Stimulated activated CD4-positive, alpha-beta T cell treated with anti-CD3 and anti-CD28 coated beads, Interleukin-1b, Interleukin-23, amount 100 ng/mL, for 24 hours (primary cell): ENCODE measurements at regions not wholly inside any gene's neighbourhood (a gene's known extent, or its start where the extent isn't known, plus 50 kb on each side); places are given as distances from the start of the nearest gene placed in this dataset.

Experiments
- DNase-seq, 4 experiments: peaks; one replicate each; pipeline ENCODE4 v3.0.0-alpha.2; 2020; ENCODE audit warnings: low read depth in 4 of 4, low spot score in 1 of 4

DNA sequence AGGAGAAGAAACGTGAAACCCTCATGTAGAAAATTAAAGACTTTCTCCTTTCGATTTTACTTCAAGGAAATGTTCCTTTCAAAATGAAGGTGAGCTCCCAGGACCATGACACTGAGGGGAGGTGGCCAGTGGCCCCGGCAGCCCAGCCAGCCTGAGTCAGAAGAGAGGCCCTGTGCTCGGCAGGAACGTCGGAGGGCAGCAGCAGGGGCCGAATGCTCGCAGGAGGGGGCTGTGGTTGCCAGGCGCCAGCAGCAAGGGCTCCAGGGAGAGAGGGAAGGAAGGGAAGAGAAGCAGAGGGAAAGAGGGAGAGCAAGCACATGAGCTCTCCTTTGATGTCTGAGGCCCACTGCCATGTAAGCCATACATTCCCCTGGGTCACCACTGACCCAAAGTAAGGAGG, 73.3 kb upstream of the ACKR3 start:
- DNase-seq: no peak

DNA sequence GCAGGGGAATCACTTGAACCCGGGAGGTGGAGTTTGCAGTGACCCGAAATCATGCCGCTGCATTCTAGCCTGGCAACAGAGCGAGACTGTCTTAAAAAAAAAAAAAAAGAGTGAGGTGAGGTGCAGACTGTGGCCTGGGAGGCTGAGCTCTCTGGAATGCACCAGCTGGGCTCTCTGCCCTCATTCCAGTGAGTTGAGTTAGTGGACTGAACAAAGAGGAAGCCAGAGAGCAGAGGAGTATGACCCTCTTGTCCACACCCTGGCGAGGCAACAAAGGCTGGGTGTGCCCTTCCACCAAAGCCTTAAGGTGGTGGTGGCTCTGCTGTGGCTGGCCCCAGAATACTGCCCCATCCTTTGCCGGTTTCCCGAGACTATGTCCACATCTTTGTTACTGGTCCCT, 71.3 kb upstream of the ACKR3 start:
- no peak for DNase-seq

DNA sequence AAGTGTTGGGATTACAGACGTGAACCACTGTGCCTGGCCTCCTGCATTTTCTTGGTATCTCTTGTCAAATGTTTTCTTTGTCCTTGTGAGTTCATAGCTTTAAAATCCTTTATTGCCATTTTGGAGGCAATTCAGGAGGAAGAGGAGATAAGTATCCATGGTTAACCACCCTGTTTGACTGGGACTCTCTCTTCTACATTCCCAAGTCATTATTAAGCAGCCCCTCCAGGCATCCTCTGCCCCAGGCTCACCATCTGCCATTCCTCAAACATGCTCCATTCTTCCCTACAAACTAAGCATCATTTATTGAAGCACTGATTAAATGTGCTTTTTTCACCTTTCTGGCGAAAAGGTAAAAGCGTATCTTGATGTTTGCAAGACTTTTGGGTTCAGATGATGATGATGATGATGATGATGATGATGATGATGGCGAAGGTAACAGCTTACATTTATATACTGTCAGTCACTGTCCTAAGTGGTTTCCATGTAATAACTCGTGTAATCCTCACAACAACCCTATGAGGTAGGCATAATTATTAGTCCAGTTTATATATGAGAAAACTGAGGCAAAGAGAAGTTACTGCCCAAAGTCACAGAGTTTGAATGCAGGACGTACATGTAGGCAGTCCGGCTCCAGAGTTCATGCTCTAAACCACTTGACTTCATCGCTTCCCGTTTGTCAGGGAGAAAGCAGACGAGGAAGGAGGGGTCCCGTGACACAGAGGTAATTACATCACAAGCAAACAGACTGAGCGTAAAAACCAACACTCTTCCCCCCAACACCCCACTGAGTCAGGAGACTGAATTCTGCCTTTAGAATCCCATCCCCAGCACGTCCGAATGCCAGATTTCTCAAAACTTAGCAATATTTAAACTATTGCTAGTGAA, 69.7 kb upstream of the ACKR3 start:
- DNase-seq: no peak

DNA sequence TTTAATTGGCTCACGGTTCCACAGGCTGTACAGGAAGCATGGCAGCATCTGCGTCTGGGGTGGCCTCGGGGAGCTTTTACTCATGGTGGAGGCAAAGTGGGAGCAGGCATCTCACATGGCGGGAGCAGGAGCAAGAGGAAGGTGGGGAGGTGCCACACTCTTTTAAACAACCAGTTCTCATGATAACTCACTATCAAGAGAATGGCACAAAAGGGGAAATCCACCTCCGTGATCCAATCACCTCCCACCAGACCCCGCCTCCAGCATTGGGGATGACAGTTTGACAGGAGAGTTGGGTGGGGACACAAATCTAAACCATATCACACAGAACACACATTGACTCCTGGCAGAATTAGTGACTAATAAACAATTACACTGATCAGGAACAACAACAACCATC, 68.6 kb upstream of the ACKR3 start:
- DNase-seq: no peak

DNA sequence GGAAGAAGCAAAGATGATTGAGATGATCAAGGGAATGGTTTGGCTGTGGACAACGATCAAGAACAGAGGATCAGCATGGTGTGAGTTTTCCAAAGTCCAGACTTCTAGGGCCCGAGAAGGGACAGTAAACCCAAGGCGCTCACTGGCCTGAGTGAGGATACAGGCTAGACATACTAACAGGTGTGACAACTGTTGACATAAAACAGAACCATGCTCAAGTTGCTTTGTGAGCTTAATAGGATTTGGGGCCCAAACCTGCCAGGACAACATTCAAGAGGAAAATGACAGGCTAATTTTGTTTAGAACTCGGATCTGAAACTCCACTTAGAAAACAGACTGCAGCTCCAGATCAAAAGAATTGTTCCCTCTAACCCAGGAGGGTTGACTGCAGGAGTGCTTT, 68.1 kb upstream of the ACKR3 start:
- no peak for DNase-seq

DNA sequence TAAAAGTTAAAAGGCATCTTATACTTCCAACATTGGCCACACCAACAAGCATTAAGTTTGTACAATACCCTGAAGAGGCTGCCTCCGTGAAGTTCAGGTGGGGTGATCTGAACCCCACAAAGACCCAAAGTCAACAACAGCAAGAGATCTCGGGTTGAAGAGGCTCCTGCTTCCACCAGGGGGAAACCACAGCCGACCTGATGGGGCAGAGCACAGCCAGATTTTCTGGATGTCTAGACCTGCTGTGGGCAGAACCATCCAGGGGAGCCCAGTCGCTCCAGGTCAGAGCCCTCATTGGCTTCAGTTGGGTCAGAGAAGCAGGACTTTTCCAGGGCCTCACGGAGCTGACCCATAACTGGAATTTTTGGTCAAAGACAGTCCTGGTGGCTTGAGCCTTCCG, 66.5 kb upstream of the ACKR3 start:
- no peak for DNase-seq

DNA sequence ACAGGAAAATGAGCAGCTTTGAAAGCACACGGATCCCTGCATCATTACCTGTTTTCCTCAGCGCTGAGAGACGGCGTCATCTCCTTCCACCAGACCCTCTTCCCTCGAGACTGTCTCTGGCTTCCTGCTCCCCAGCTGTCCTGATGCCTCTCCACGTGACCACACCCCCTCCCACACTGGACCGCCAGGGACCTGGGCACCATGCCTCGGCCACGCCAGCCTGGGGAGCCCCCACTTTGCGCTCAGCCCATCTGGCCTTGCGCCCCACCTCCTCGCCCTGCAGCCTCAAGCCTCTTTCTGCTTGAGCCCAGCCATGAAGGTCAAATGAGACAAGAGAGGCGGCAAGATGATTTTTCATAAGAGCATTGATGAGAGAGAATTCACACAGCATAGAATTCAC, 66.0 kb upstream of the ACKR3 start:
- no peak for DNase-seq

DNA sequence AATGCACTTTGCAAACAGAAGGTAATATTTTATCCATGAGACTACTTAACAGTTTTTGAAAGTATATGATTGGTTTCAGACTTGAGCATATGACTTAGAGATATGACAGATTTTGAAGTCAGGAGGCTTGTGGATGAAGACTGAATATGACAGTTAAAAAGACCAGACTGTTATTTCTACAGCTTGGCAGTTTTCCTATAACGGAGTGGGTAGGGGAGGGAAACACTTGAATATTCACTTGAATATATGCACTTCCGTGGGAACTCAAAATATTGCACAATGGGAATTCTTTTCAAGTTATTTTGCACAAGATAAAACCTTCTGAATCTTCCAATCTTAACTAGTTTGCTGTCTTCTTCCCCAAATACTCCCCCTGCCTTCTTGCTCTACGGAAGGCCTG, 64.6 kb upstream of the ACKR3 start:
- no peak for DNase-seq

DNA sequence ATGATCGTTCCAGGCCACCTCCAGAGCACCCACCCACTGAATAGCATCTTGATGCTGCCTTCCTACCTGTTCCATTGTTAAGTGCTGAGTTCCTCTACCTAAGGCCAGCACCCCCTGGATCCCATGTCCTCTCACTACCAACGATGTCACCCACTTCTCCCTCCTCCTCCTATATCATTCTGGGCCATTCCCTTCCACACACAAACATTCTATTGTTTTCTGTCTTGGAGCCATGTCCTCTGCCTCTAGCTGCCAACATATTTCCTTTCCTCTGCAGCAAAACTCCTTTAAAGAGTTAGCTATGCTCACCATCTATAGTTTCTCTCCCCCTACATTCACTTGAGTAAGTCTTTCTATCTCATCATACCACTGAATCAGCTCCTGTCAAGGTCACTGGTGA, 64.0 kb upstream of the ACKR3 start:
- DNase-seq: no peak

DNA sequence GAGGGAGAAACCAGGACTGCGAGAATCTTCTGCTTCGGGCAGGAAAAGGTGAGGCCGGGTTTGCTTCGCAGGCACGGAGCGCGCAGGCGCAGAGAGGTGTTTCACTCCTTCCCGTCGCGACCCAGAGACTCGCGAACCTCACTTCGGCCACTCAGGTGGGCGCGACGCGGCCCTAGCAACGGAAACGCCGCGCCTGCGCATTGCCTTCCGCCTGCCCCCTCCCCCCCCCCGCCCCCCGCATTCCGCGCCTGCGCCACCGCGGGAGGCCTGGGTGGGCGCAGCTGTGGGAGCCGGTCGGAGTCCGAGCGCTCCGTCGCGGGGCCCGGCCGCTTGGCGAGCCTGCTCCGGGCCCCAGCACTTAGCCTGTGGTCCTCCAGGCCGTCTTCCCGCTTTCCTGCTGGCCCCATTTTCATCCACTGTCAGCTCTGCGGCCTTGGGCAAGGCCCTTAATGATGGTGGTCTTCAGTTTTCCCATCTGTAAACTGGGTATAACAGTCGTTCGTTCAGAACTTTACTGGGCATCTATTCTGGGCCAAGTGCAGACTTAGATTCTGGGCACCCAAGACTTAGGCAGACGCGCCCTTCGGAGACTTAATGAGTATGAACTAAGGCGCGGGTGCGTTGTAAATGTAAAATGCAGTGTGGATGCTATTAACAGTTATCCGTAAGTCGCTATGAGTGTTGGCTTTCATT, 62.1 kb upstream of the ACKR3 start:
- DNase-seq: peak in 3 of 4 experiments; percentile 22 to 27 (median 24)

DNA sequence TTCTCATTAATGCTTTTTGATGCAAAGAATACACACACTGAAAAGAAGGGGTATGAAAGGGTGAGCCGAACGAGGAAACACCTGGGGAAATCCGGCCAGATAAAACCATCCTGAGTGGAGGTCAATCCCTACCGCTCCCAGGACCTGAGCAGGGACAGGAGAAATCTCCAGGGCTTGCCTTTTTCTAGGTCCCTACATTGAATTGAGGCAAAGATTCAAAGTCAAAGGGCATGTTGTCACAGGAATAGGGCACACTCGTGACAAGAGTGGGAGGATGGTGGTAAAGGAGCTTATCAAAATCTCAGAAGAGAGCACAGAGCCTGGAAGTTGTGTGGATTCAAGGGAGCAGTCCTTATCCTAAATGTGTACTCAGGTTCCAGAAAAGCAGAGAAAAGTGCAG, 61.2 kb upstream of the ACKR3 start:
- DNase-seq: no peak

DNA sequence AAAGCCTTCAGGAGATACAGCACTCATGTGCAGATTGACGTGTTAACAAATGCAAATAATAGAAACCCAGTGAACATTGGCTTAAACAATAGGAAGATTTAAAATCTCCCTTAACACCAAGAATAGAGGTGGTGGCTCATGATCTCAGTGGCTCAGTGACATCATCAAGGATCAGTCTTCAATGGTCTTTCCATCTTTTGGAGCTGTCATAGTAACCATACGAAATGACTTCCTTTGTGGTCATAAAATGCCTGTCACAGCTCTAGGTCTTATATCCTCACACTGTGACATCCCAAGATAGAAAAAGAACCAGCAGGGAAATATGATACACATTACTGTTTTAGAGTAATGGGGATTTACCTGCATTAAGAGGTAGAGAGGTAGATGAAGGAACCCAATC, 59.6 kb upstream of the ACKR3 start:
- DNase-seq: no peak

DNA sequence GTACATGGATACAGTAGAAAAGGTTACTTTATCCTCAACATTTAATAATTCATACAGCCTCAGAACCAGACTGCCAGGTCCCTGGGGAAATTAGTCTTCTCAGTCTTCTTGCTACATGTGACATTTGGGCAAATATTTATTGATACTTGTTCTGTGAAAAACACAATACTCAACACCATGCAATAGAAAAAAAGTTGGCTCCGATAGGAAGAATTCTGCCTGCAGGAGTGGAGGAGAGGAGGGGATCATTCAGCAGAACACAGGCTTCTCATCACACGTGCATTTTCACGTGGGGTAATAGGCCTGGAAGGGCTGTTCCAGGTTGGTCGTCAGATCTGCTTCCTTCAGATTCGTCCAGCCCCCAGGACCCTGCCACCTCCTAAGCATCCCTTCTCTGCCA, 58.4 kb upstream of the ACKR3 start:
- no peak for DNase-seq

DNA sequence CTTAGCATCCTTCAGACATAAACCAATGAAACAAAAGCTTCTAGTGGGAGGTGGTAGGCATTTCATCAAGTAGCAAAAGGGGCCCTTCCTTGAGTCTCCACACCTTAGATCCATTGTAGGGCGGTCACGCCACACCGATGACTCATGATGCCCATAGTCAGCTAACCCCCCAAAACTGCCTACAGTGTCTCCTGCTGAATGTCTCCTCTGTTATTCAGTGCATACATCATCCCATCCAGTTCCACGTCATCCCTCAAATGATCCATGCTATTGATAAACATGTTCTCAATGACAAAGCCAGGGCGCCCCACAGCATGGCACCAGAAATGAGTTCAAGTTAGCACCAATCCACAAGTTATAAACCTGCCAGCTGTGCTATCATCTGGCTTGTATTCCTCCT, 57.4 kb upstream of the ACKR3 start:
- no peak for DNase-seq

DNA sequence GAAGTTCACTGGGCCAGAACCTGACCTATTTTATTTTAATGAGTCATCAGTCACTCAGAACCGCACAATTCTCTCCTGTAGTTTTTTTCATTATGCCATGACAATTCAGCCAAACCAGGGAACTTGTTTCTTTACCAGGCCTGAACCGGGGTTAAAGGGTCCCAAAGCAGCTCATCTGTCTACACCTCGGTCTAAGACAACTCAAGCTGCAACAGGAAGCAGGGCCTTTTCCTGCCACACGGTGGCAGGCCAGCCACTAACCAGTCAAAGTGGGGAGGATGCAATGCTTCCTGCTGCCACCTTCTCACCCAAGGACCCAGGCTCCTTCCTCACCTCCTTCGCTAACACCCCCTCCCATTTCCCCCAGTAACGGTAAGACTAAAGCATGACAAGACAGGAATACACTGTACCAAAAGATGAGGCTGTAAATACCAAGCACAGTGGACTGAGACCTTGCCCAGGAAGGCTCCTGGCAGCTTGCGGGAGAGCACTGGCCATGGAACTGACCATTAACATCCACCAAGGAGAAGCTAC, 56.7 kb upstream of the ACKR3 start:
- DNase-seq: peak in 3 of 4 experiments; percentile 33 to 49 (median 39)

DNA sequence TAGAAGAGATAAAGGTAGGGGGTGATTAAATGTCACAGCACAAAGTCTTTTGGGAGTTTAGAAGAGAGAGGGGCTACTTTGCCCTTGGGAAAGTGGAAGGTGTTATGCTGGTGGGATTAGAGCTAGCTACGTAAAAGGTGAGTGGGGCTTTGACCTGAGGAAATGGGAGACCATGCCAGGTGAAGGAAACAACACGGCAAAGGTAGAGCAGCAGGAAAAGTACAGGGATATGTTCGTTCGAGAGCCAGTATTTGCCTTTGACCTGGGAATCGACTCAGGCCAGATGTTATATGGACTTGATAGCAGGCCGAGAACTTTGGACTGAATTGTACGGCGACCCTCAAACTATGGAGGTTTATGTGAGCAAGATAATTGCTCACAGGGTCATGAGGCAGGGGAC, 55.7 kb upstream of the ACKR3 start:
- DNase-seq: no peak

DNA sequence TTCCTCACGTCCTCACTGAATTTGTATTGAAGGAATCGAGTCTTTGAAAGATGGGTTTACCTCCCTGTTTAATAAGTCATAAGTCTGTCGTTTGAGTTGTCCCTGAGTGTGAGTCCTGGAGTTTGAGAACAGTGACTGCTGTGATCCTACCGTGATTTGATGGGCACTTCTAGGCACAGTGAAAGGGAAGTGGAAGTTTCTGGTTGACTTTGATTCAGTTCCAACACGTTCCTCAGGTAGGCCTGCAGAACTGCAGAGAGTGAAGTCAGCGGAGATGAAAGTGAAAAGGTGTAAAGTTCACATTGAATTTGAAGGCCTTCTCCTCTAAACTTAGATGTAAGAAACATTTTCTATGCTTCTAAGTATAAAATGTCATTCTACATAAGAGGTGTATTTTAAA, 52.9 kb upstream of the ACKR3 start:
- DNase-seq: no peak

DNA sequence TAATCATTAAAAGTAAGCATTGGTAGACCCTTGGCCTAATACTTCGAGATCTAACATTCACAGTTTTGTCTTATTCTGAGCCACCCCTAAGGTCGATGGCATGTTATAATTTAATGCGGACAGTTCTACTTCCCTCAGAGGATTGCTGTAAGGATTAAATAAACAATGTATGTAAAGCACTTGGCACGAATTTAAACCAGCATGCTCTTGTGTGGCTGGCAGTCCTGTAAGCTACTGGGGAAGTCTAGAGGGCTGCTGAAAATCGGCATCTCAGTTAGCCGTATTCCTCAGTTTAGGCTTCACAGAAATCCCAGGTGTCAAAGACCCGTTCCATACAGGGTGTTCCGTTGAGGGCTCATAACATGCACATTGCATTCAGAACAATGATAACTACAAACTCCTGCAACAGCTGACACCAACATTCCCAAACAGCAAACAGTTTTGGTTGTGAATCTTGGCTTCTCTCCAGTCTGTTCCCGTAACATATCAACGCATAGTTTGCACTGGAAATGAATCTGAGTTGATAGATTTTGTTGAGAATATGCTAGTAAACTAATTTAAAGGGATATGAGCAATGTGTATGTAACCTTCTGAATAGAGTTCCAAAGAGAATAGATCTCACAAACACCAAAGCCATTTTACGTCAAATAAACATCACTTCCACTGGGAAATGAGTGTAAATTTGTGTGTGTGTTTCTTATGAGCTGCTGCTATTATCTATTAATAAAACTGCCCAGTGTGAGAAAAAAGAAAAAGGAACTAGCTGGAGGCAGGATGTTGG, 52.2 kb upstream of the ACKR3 start:
- no peak for DNase-seq
